Coronary artery (tissue), 2 donors: ENCODE measurements at regions not wholly inside any gene's neighbourhood (a gene's known extent, or its start where the extent isn't known, plus 50 kb on each side); places are given as distances from the start of the nearest gene placed in this dataset.

ENCODE experiments used
- DNase-seq: peaks from one replicate; pipeline ENCODE4 v3.0.0-alpha.2; 2017; ENCODE audit warnings: low spot score
- H3K27ac ChIP-seq, 2 donors: fragments of 200-600 bp; sonication (generic); one replicate each; pipeline ENCODE4 v1.5.1; 2016 to 2019
- H3K4me3 ChIP-seq: fragments of 200-600 bp; sonication (generic); 2 replicates; pipeline ENCODE4 v1.5.1; 2016; ENCODE audit warnings: mild to moderate bottlenecking, moderate library complexity
- CTCF ChIP-seq: fragments of 200-600 bp; sonication (generic); IDR thresholded peaks from one replicate; pipeline ENCODE4 v1.5.1; 2019; ENCODE audit warnings: antibody characterized with exemption

DNA sequence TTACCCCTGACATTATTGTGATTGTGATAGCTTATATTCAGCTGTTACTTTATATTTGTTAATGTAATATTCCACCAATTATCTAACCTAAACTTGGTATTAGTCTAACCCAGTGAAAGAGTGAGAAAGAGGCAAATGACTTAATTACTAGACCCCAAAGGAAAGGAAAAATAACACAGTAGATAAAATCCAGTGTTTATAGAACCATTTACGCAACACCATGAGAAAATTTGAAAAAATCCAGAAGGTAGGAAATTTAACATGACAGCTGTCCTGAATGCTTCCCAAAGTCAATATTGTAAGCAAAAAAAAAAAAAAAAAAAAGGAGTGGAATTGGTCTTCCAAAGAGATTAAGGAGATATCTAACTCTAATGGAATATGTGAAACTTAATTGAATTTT, 741.5 kb upstream of the GHITM start:
- Histone ChIP-seq H3K4me3 (no peak overlapping the region), H3K27ac (no peak overlapping the region)
- DNase-seq = no peak
- TF ChIP-seq CTCF = no peak

DNA sequence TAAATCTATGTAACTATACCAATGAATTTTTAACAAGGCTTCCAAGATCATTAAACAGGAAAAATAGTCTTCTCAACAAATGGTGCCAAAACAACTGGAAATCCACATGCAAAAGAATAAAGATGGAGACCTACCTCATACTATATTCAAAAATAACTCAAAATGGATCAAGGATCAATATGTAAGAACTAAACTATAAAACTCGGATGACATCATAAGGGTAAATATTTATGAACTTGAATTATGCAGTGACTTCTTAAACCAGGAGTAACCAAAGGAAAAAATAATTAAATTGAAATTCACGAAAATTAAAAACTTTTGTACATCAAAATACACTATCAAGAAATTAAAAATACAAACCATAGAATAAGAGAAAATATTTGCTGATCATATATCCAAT, 728.7 kb upstream of the GHITM start:
- no peak overlapping the region for H3K4me3 ChIP-seq
- no peak for TF ChIP-seq CTCF
- H3K27ac ChIP-seq = no peak overlapping the region
- DNase-seq = no peak

- H3K4me3 ChIP-seq = no peak overlapping the region
- no peak for TF ChIP-seq CTCF
- no peak overlapping the region for H3K27ac ChIP-seq
- no peak for DNase-seq
Observed at GRCh38 chr10:83425306-83425705, 714.0 kb upstream of the GHITM start.

GRCh38 chr10:83427101-83427500, 712.2 kb upstream of the GHITM start:
- TF ChIP-seq CTCF = no peak
- no peak for DNase-seq
- H3K27ac ChIP-seq = no peak overlapping the region
- H3K4me3 ChIP-seq = no peak overlapping the region

DNA sequence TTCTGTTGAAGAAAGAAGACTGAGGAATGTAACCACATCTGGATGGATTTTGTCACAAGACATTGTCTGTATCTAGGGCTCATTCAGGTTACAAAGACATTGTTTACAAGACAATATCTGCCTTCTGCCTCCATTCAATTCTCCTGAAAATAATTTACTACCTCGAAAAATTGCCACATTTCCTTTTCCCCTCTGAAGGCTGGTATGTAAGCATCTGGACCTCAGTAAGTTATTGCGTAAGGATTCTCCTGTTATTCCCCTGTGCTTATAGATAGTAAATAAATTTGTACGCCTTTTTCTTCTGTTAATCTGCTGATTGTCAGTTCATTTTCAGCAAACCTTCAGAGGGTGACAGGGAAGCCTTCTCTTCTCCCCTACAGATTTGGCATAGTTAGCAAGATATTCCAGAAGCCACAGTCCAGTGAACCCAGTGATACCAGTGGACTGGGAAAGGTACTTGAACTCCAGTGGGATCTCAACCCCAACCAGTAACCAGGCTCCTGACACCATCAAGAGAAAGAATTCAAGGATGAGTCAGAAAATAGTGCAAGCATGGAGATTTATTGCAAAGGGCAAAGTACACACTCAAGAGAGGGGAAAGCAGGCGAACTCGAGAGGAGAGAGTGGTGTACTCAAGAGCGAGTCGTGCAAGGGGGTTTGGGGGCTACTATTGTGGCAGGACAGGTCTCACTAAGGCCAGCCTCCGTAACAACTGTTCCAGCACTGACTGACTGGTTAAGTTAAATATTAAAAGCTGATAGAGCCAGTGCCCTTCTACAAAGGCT, 706.9 kb upstream of the GHITM start:
- Histone ChIP-seq H3K27ac (no peak overlapping the region), H3K4me3 (no peak overlapping the region)
- no peak for TF ChIP-seq CTCF
- no peak for DNase-seq

- no peak for DNase-seq
- no peak overlapping the region for H3K4me3 ChIP-seq
- TF ChIP-seq CTCF = no peak
- no peak overlapping the region for H3K27ac ChIP-seq
Observed at GRCh38 chr10:83433705-83434104, 705.6 kb upstream of the GHITM start.

- no peak for TF ChIP-seq CTCF
- Histone ChIP-seq H3K4me3 (no peak overlapping the region), H3K27ac (no peak overlapping the region)
- DNase-seq = no peak
Observed at GRCh38 chr10:83448013-83448412, 691.3 kb upstream of the GHITM start.
